Stimulated activated CD4-positive, alpha-beta T cell treated with anti-CD3 and anti-CD28 coated beads, Interleukin-15, amount 100 ng/mL, for 24 hours (primary cell): ENCODE measurements at regions not wholly inside any gene's neighbourhood (a gene's known extent, or its start where the extent isn't known, plus 50 kb on each side); places are given as distances from the start of the nearest gene placed in this dataset.
"Not testable (repeated sequence)": the region's sequence is repeated elsewhere in the genome, so short reads cannot be mapped to it uniquely, and the experiment has no call there.

Experiments used
- DNase-seq: peaks from one replicate; pipeline ENCODE4 v3.0.0-alpha.2; 2020

DNA sequence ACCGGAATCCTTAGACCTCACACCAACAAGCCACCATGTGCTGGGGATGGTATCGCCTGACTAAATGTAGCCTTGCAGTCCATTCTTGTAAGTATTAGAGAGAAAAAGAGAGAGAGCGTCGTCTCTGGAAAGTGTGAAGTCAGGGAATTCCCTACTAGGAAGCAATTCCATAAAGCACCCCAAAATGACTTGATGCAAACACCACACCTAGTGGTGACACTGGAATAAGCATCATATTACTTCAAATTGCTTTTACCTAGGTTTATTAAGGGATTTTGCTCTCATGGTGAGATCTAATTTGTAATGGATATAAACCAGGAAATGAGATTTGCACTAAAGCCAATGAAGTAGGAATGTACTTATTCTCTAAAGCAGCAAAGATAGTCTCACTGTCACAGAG lies 111.4 kb upstream of the METTL9 start:
- not testable (repeated sequence) for DNase-seq

- not testable (repeated sequence) for DNase-seq
Measured at GRCh38 chr16:21499046-21499445, 100.3 kb upstream of the METTL9 start.

- peak; percentile 72 for DNase-seq
Measured at GRCh38 chr16:21501223-21501868, 98.0 kb upstream of the METTL9 start.

- peak; percentile 91 for DNase-seq
Measured at GRCh38 chr16:21501869-21502667, 97.3 kb upstream of the METTL9 start.

- DNase-seq: not testable (repeated sequence)
Measured at GRCh38 chr16:21503574-21503920, 95.8 kb upstream of the METTL9 start.

- DNase-seq: peak; percentile 1
Measured at GRCh38 chr16:21503941-21504832, 95.2 kb upstream of the METTL9 start.

- DNase-seq: not testable (repeated sequence)
Measured at GRCh38 chr16:21505751-21506520, 93.4 kb upstream of the METTL9 start.

DNA sequence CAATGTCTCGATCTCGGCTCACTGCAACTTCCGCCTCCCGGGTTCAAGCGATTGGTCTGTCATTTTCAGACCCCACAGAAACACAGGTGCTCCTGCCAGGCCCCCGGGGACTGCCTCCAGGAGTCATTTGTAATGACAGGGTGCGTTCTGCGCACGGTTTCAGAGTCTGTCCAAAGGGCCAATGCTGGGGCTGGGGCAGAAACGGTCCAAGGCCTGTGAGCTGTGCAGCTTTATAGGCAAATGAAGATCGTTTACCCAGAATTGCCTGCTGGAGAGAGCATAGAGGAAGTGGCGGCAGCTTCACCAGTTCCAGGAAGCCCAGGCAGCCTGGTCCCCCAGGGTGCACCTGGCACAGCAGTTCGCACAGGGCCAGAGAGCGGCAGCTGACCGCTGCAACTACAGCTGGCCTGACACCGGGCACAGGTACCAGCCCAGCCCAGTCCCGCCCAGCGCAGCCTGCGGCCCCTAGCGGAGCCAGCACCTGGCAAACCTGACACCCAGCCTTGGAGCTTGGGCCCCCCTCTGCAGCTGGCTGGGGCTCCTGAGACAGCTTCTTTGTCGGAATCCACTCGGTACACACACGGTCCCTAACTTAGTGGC lies 92.4 kb upstream of the METTL9 start:
- peak; percentile 57 for DNase-seq

- DNase-seq: not testable (repeated sequence)
Measured at GRCh38 chr16:21507631-21508305, 91.6 kb upstream of the METTL9 start.

- DNase-seq: peak; percentile 56
Measured at GRCh38 chr16:21508661-21509436, 90.5 kb upstream of the METTL9 start.

DNA sequence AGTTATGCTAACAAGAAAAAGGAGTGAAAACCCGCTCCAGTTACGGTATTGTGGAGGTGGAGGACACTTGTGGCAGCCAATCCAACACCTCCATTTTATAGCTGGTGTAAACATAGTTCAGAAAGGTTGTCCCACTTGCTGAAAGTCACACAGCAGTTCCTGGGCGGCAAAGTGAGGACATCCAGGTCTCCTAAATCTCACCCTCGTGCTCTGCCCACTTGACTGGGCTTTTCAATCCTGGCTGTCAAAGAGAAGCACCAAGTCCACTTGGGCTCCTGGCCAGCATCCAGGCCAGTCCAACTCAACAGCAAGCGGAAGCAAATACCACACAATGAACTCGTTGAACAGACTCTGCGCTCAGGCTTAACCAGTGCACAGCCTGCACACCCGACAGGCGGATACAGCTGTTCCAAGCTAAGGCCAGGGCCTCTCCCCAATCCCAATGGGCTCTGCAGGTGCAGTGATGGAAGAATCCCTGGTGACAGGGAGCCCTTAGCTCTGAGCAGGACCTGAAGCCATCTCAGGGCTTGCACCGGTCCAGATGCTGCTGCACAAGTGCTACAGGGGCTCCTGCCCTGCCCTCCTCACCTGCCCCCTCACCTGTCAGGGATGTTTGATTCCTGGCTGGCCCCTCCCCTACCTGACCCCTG lies 89.8 kb upstream of the METTL9 start:
- DNase-seq: not testable (repeated sequence)

DNA sequence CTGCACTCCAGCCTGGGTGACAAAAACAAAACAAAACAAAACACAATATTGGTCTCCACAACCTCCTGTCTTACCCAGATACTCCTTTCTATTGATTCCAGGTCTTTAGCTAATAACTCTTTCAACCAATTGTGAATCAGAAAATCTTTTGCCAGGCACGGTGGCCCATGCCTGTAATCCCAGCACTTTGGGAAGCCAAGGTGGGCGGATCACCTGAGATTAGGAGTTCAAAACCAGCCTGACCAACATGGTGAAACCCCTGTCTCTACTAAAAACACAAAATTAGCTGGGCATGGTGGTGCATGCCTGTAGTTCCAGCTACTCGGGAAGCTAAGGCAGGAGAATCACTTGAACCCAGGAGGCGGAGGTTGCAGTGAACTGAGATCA lies 88.5 kb upstream of the METTL9 start:
- not testable (repeated sequence) for DNase-seq

- not testable (repeated sequence) for DNase-seq
Measured at GRCh38 chr16:21511315-21512210, 87.8 kb upstream of the METTL9 start.

- DNase-seq: not testable (repeated sequence)
Measured at GRCh38 chr16:21512280-21513192, 86.8 kb upstream of the METTL9 start.

DNA sequence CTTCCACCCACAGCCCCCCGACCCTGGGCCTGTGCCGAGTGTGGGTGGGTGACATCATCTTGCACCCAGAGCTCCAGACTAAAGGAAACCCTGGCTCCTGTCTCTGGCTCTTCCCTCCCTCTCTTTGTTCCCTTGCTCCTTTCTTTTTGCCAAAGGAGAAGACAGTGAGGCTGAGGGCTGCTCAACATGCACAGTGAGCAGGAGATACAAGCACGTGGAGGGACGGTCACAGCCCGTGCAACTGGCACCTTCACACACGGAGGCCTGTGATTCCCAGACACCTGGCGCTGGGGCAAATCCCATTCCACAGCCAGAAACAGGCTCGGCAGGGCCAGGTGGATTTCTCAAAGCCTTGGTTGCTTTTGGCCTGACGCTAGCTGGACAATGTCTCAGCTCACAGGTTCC lies 86.0 kb upstream of the METTL9 start:
- not testable (repeated sequence) for DNase-seq

GRCh38 chr16:21513812-21514473 lies 85.4 kb upstream of the METTL9 start:
- DNase-seq: not testable (repeated sequence)

DNA sequence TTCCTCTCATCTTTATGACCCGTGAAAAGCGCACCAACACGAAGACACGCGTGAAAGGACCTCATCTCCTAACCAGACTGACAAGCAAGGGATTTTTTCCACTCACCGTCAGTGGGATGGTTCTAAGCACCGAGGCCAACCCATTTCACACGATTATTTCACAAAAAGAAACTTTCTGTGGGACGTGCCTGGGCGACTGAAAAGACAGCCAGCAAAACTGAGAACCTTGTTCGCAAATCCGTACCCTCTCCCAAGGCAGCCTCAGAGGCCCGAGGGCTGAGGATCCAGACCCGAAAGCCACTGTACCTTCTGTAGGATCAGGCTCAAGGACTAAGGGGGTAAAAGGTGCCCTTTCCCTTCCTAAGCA lies 84.9 kb upstream of the METTL9 start:
- DNase-seq: not testable (repeated sequence)

DNA sequence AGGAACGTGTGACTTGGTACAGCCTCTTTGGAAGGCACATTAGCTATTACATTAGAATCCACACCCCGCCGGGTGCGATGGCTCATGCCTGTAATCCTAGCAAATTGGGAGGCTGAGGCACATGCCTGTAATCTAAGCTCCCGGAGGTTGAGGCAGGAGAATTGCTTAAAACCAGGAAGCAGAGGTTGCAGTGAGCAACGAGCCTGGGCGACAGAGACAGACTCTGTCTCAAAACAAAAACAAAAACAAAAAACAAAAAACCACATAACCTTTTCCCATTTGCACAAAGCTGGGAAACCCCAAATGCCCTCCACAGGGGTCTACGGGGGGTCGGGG lies 82.7 kb upstream of the METTL9 start:
- not testable (repeated sequence) for DNase-seq
